CD4-positive, alpha-beta memory T cell (primary cell): ENCODE measurements at regions not wholly inside any gene's neighbourhood (a gene's known extent, or its start where the extent isn't known, plus 50 kb on each side); places are given as distances from the start of the nearest gene placed in this dataset.
"Not testable (repeated sequence)": the region's sequence is repeated elsewhere in the genome, so short reads cannot be mapped to it uniquely, and the experiment has no call there.

ENCODE experiments used
- CTCF ChIA-PET: fragments of 350-600 bp; sonication (Branson Sonifier 250); formaldehyde crosslinking; loops from one replicate; lab custom pipeline; 2021; ENCODE audit warnings: inconsistent platforms; ENCODE audit not compliant: partially characterized antibody; lab: Charles Lee
- POLR2A ChIA-PET: fragments of 350-600 bp; sonication (Branson Sonifier 250); formaldehyde crosslinking; loops from one replicate; lab custom pipeline; 2021; ENCODE audit not compliant: partially characterized antibody; lab: Charles Lee
- DNase-seq, 5 donors: peaks; one replicate each; pipeline versions ENCODE4 v3.0.0 to v3.0.0-alpha.2; 2020 to 2022; ENCODE audit warnings: mixed read lengths in 1 of 5
- H3K27ac ChIP-seq: one replicate; pipeline ENCODE4 v1.7.0; 2013; ENCODE audit warnings: low read depth, low read length
- H3K27me3 ChIP-seq: 2 replicates; pipeline ENCODE4 v1.7.0; 2013; ENCODE audit warnings: mild to moderate bottlenecking, low read length, moderate library complexity; ENCODE audit not compliant: insufficient read depth
- H3K36me3 ChIP-seq: 2 replicates; pipeline ENCODE4 v1.7.0; 2013; ENCODE audit warnings: mild to moderate bottlenecking, low read length, moderate library complexity; ENCODE audit not compliant: insufficient read depth
- H3K4me1 ChIP-seq: 2 replicates; pipeline ENCODE4 v1.7.0; 2013; ENCODE audit warnings: mild to moderate bottlenecking, low read length, moderate library complexity; ENCODE audit not compliant: insufficient read depth
- H3K4me3 ChIP-seq, 2 donors: one replicate each; pipeline ENCODE4 v1.7.0; 2013; ENCODE audit warnings: low read length in 2 of 2, mild to moderate bottlenecking in 1 of 2
- H3K9me3 ChIP-seq, 2 donors: one replicate each; pipeline ENCODE4 v1.7.0; 2013; ENCODE audit warnings: low read length in 2 of 2, control low read depth in 1 of 2; ENCODE audit not compliant: control insufficient read depth in 1 of 2
- H3K27ac Mint-ChIP-seq, 7 donors: one replicate each; pipeline ENCODE4 v1.8.0; 2020 to 2021; ENCODE audit warnings: mixed read lengths in 7 of 7, mild to moderate bottlenecking in 6 of 7, inconsistent platforms in 3 of 7, moderate library complexity in 3 of 7
- H3K27me3 Mint-ChIP-seq, 2 donors: one replicate each; pipeline ENCODE4 v1.8.0; 2020 to 2021; ENCODE audit warnings: mixed read lengths in 2 of 2
- H3K36me3 Mint-ChIP-seq, 2 donors: one replicate each; pipeline ENCODE4 v1.8.0; 2020 to 2021; ENCODE audit warnings: mixed read lengths in 2 of 2, inconsistent platforms in 1 of 2, mild to moderate bottlenecking in 1 of 2
- H3K4me1 Mint-ChIP-seq, 4 donors: one replicate each; pipeline ENCODE4 v1.8.0; 2020 to 2021; ENCODE audit warnings: mixed read lengths in 4 of 4, mild to moderate bottlenecking in 1 of 4
- H3K4me3 Mint-ChIP-seq, 8 donors: one replicate each; pipeline ENCODE4 v1.8.0; 2020 to 2021; ENCODE audit warnings: mixed read lengths in 8 of 8, mild to moderate bottlenecking in 7 of 8, moderate library complexity in 6 of 8, inconsistent platforms in 3 of 8
- H3K9me3 Mint-ChIP-seq, 8 donors: one replicate each; pipeline ENCODE4 v1.8.0; 2020 to 2021; ENCODE audit warnings: mixed read lengths in 8 of 8, mild to moderate bottlenecking in 5 of 8, inconsistent platforms in 3 of 8, moderate library complexity in 1 of 8
- intact Hi-C: fragments of 100-400 bp; cut with micrococcal nuclease; formaldehyde crosslinking; loops from one replicate; pipeline ENCODE4 v1.15.1; 2023

DNA sequence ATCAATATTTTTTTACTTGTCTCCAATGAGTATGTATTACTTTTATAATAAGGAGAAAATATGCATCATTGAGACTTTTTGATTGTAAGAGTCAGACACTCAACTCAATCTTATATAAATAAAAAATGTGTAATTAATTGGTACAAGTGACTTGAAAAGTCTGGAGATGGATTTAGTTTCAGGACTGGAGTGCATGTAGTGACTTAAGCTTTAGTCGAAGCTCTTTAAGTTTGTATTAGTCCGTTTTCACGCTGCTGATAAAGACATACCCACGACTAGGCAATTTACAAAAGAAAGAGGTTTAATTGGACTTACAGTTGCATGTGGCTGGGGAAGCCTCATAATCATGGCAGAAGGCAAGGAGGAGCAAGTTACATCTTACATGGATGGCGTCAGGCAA, 60.7 kb upstream of the NKD1 start:
- Histone ChIP-seq H3K4me3 (no peak overlapping the region), H3K9me3 (no peaks in the 10 kb centered on the region), H3K4me1 (no peaks in the 10 kb centered on the region), H3K27ac (no peak overlapping the region), H3K27me3 (no peaks in the 10 kb centered on the region), H3K36me3 (no peaks in the 10 kb centered on the region)
- Mint-ChIP-seq H3K36me3 (peaks cover 0 to 1% of the 10 kb centered on the region in 2 donors), H3K9me3 (peaks cover 0 to 29% (median 12%) of the 10 kb centered on the region in 8 donors), H3K4me3 (no peak overlapping the region), H3K4me1 (no peaks in the 10 kb centered on the region), H3K27me3 (peaks cover 9 to 20% of the 10 kb centered on the region in 2 donors), H3K27ac (no peak overlapping the region)
- DNase-seq = no peak
- intact Hi-C loops = loop anchor here (5.0 kb wide), 1 partner anchor 50 kb away; no protein-coding TSS in a partner anchor
- ChIA-PET POLR2A (no interaction called here), CTCF (no interaction called here)

GRCh38 chr16:50486162-50486561, 62.0 kb upstream of the NKD1 start:
- POLR2A ChIA-PET, H3K27ac Mint-ChIP-seq, H3K4me3 ChIP-seq, H3K4me1 ChIP-seq, H3K27ac ChIP-seq, H3K4me3 Mint-ChIP-seq, H3K27me3 ChIP-seq, H3K36me3 Mint-ChIP-seq, H3K4me1 Mint-ChIP-seq, H3K9me3 ChIP-seq, CTCF ChIA-PET, DNase-seq, H3K36me3 ChIP-seq: not testable (repeated sequence)
- Mint-ChIP-seq H3K9me3 (peaks cover 0 to 29% (median 12%) of the 10 kb centered on the region in 8 donors), H3K27me3 (peaks cover 9 to 18% of the 10 kb centered on the region in 2 donors)
- intact Hi-C loops = loop anchor here (5.0 kb wide), 1 partner anchor 51 kb away; no protein-coding TSS in a partner anchor

DNA sequence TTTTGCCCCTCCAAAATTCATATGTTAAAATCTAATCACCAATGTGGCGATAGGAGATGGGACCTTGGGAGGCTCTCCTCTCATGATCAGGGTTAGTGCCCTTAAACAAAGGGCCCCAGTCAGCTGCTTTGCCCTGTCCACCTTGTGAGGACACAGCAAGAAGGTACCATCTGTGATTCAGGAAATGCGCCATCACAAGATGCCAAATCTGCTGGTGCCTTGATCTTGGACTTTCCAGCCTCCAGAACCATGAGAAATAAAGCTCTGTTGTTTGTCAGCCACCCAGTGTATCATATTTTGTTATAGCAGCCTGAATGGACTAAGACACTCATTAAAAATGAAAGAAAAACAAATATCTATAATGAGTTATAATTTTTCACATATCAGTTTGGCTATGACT, 63.0 kb upstream of the NKD1 start:
- CTCF ChIA-PET = no interaction called here
- no peak overlapping the region for H3K27ac Mint-ChIP-seq
- POLR2A ChIA-PET = no interaction called here

DNA sequence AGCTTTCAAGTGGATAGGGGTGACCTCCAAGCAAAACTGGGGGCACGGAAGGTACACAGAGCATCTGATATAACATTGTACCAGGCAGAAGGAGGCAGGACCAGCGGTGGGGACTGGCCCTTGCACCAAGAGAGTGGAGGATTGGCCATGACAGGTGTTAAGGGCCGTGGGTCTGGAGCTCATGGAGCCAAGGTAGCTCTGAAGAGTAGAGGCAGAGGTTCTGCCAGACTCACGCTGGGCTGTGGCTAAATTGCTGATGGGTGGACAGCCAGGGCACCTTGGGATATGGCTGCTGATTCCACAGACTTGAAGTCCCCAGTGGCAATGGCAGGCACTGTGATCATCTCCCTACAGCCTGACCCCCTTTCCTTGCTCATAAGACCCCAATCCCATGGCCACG, 65.9 kb upstream of the NKD1 start:
- no peaks in the 10 kb centered on the region for H3K9me3 ChIP-seq
- Mint-ChIP-seq H3K27me3 (peaks cover 7 to 23% of the 10 kb centered on the region in 2 donors), H3K4me3 (no peak overlapping the region), H3K27ac (no peak overlapping the region), H3K36me3 (peaks cover 0 to 1% of the 10 kb centered on the region in 2 donors), H3K9me3 (peaks cover 0 to 19% (median 12%) of the 10 kb centered on the region in 8 donors), H3K4me1 (peaks cover 0 to 2% (median 0%) of the 10 kb centered on the region in 4 donors)
- no peaks in the 10 kb centered on the region for H3K27me3 ChIP-seq
- no peak overlapping the region for H3K4me3 ChIP-seq
- no peak overlapping the region for H3K27ac ChIP-seq
- H3K4me1 ChIP-seq = no peaks in the 10 kb centered on the region
- intact Hi-C loops = no loop called here
- ChIA-PET CTCF (interaction anchor here (1.2 to 1.5 kb wide), 2 partner anchors 18 to 183 kb away, joined by 5 read pairs; no protein-coding TSS in a partner anchor), POLR2A (no interaction called here)
- H3K36me3 ChIP-seq = no peaks in the 10 kb centered on the region
- no peak for DNase-seq

More for the DNA sequence above, 63.0 kb upstream of the NKD1 start:
- H3K36me3 Mint-ChIP-seq = peaks cover 0 to 1% of the 10 kb centered on the region in 2 donors
- Histone ChIP-seq H3K4me3 (no peak overlapping the region), H3K9me3 (no peaks in the 10 kb centered on the region), H3K27me3 (no peaks in the 10 kb centered on the region), H3K27ac (no peak overlapping the region), H3K36me3 (no peaks in the 10 kb centered on the region), H3K4me1 (no peaks in the 10 kb centered on the region)
- DNase-seq = no peak
- peaks cover 0 to 29% (median 12%) of the 10 kb centered on the region in 8 donors for H3K9me3 Mint-ChIP-seq
- H3K27me3 Mint-ChIP-seq = peaks cover 9 to 18% of the 10 kb centered on the region in 2 donors
- no peak overlapping the region for H3K4me3 Mint-ChIP-seq
- intact Hi-C loops = loop anchor here (5.0 kb wide), 1 partner anchor 52 kb away; no protein-coding TSS in a partner anchor
- no peaks in the 10 kb centered on the region for H3K4me1 Mint-ChIP-seq

DNA sequence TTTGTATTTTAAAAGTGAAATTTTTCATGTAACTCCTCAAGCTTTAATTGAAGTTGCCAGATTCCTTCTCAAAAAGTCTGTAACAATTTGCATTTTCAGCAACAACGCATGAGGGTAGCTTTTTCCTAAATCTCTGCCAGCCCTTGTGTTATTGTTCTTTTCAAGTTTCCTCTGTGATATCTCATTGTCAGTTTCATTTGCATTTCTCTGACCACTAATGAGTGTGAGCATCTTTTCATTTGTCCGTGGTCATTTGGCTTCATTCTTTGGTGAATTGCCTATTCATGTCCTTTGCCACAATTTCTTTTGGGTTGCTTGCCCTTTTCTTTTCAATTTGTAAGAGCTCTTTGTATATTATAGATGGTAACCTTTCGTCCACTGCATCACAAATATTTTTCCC, 68.0 kb upstream of the NKD1 start:
- intact Hi-C loops = no loop called here
- peaks cover 0 to 15% (median 9%) of the 10 kb centered on the region in 8 donors for H3K9me3 Mint-ChIP-seq

GRCh38 chr16:50479771-50480170, 68.4 kb upstream of the NKD1 start:
- ChIA-PET POLR2A (no interaction called here), CTCF (interaction anchor here (1.5 kb wide), 1 partner anchor 186 kb away, joined by 4 read pairs; no protein-coding TSS in a partner anchor)
- Mint-ChIP-seq H3K27me3 (peaks cover 4 to 19% of the 10 kb centered on the region in 2 donors), H3K9me3 (peaks cover 0 to 11% (median 9%) of the 10 kb centered on the region in 8 donors), H3K4me3 (no peak overlapping the region), H3K4me1 (peaks cover 0 to 2% (median 0%) of the 10 kb centered on the region in 4 donors), H3K36me3 (peaks cover 0 to 1% of the 10 kb centered on the region in 2 donors), H3K27ac (no peak overlapping the region)
- intact Hi-C loops = no loop called here
- no peaks in the 10 kb centered on the region for H3K9me3 ChIP-seq
- no peaks in the 10 kb centered on the region for H3K36me3 ChIP-seq
- H3K27me3 ChIP-seq = no peaks in the 10 kb centered on the region
- H3K27ac ChIP-seq = no peak overlapping the region
- no peak overlapping the region for H3K4me3 ChIP-seq
- DNase-seq = no peak
- no peaks in the 10 kb centered on the region for H3K4me1 ChIP-seq

More for the DNA sequence above, 68.0 kb upstream of the NKD1 start:
- H3K9me3 ChIP-seq = no peaks in the 10 kb centered on the region
- Mint-ChIP-seq H3K4me1 (peaks cover 0 to 2% (median 0%) of the 10 kb centered on the region in 4 donors), H3K4me3 (no peak overlapping the region), H3K27me3 (peaks cover 5 to 20% of the 10 kb centered on the region in 2 donors), H3K27ac (no peak overlapping the region), H3K36me3 (peaks cover 0 to 1% of the 10 kb centered on the region in 2 donors)
- H3K4me1 ChIP-seq = no peaks in the 10 kb centered on the region
- H3K4me3 ChIP-seq = no peak overlapping the region
- ChIA-PET POLR2A (no interaction called here), CTCF (interaction anchor here (1.5 kb wide), 1 partner anchor 185 kb away, joined by 4 read pairs; no protein-coding TSS in a partner anchor)
- no peak for DNase-seq
- H3K27me3 ChIP-seq = no peaks in the 10 kb centered on the region
- no peak overlapping the region for H3K27ac ChIP-seq
- no peaks in the 10 kb centered on the region for H3K36me3 ChIP-seq

DNA sequence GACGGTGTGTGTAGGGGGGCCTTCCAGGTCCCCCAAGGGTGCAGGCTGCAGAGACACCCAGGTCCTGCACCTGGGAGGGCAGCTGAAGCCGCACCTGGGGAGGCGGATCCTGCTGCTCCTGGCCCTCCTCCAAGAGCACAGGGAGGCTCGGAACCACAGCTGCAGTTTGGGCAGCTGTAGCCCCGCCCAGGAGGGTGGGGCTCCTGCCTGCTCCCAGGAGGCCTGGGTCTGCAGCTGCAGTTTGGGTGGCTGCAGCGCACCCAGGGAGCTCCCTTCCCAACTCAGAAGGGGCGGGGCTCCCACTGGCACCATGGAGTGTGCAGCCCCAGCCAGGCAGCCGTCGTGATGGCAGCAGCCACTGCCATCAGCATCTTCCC, 69.4 kb upstream of the NKD1 start:
- Histone ChIP-seq H3K27me3 (no peaks in the 10 kb centered on the region), H3K36me3 (no peaks in the 10 kb centered on the region), H3K9me3 (no peaks in the 10 kb centered on the region), H3K4me3 (no peak overlapping the region), H3K4me1 (no peaks in the 10 kb centered on the region), H3K27ac (no peak overlapping the region)
- Mint-ChIP-seq H3K36me3 (peaks cover 0 to 1% of the 10 kb centered on the region in 2 donors), H3K4me3 (no peak overlapping the region), H3K4me1 (peaks cover 0 to 2% (median 0%) of the 10 kb centered on the region in 4 donors), H3K27ac (no peak overlapping the region), H3K9me3 (peaks cover 0 to 5% (median 2%) of the 10 kb centered on the region in 8 donors), H3K27me3 (peaks cover 4 to 15% of the 10 kb centered on the region in 2 donors)
- no peak for DNase-seq
- intact Hi-C loops = no loop called here
- ChIA-PET CTCF (no interaction called here), POLR2A (no interaction called here)
